ENCODE measurements at regions not wholly inside any gene's neighbourhood (a gene's known extent, or its start where the extent isn't known, plus 50 kb on each side); places are given as distances from the start of the nearest gene placed in this dataset.

DNA sequence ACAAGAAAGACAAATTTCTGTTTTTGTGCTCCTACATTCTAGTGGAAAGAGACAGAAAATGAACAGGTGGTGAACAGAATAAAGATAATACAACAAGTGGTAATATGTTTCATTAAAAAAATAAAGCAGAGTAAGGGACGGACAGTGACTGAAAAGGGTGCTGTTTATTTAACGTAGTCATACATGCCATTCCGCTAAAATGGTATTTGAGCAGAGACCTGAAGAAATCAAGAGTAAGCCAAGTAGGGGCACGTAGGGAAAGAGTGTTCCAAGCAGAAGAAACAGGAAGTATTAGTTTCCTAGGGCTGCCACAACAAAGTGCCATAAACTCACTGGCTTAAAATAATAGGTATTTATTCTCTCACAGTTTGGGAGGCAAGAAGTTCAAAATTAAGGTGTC lies 65.6 kb upstream of the KCTD3 start:
- no peaks in the 10 kb centered on the region; the same call in 1 of the 2 replicates for H3K9me3 ChIP-seq (ENCODE audit: control insufficient read depth, insufficient read depth, low read length)
- no peak overlapping the region for H3K4ac ChIP-seq (ENCODE audit: low read depth, low read length)
- no peak overlapping the region for H3K9ac ChIP-seq (ENCODE audit: low read depth, low read length)
- H3K23ac ChIP-seq (ENCODE audit: low read depth, low read length): no peak overlapping the region
- no peaks in the 10 kb centered on the region for H3K79me1 ChIP-seq (ENCODE audit: low read depth in 1 of 2, low read length in 2 of 2)
- no peak overlapping the region for H2BK5ac ChIP-seq (ENCODE audit: low read depth, low read length, poor library complexity, severe bottlenecking)
- H3K56ac ChIP-seq (ENCODE audit: extremely low read depth, insufficient read depth, low read length): no peak overlapping the region
- H3K27me3 ChIP-seq (ENCODE audit: control insufficient read depth, insufficient read depth, low read length): no peaks in the 10 kb centered on the region
- H4K8ac ChIP-seq (ENCODE audit: low read depth in 2 of 2, low read length in 2 of 2): no peak overlapping the region
- H2AK5ac ChIP-seq (ENCODE audit: low read depth, low read length): no peak overlapping the region
- BruUV-seq (replicated peaks): no TSS peak
- H2BK20ac ChIP-seq (ENCODE audit: low read depth, low read length): no peak overlapping the region
- TF ChIP-seq RAD21 (IDR thresholded peaks at IDR 0.05; ENCODE audit: low read length) (no peak), MAZ (IDR thresholded peaks at IDR 0.05; ENCODE audit: borderline replicate concordance, low read depth, low read length) (no peak), MXI1 (IDR thresholded peaks at IDR 0.05; ENCODE audit: borderline replicate concordance, low read depth, low read length) (no peak), MAFK (IDR thresholded peaks at IDR 0.05; ENCODE audit: low read depth, low read length) (no peak), FOS (IDR thresholded peaks at IDR 0.05; ENCODE audit: low read depth, low read length) (no peak), CEBPB (IDR thresholded peaks at IDR 0.05; ENCODE audit: low read depth, low read length) (no peak), SMC3 (IDR thresholded peaks at IDR 0.05; ENCODE audit: low read depth, low read length) (no peak), CHD1 (IDR thresholded peaks at IDR 0.05; ENCODE audit: low read depth, low read length) (no peak), USF2 (IDR thresholded peaks at IDR 0.05; ENCODE audit: low read depth, low read length) (no peak), BHLHE40 (IDR thresholded peaks at IDR 0.05; ENCODE audit: low read depth, low read length) (no peak), POLR2A (IDR thresholded peaks at IDR 0.05; ENCODE audit: low read depth, low read length) (no peak), NFE2L2 (IDR thresholded peaks at IDR 0.05; ENCODE audit: low read depth, low read length) (no peak), CTCF (conservative IDR thresholded peaks at IDR 0.05; ENCODE audit: low read depth, low read length) (no peak), RFX5 (IDR thresholded peaks at IDR 0.05; ENCODE audit: low read depth, low read length) (no peak)
- TF ChIP-seq, protein P1, sequence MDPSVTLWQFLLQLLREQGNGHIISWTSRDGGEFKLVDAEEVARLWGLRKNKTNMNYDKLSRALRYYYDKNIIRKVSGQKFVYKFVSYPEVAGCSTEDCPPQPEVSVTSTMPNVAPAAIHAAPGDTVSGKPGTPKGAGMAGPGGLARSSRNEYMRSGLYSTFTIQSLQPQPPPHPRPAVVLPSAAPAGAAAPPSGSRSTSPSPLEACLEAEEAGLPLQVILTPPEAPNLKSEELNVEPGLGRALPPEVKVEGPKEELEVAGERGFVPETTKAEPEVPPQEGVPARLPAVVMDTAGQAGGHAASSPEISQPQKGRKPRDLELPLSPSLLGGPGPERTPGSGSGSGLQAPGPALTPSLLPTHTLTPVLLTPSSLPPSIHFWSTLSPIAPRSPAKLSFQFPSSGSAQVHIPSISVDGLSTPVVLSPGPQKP (IDR thresholded peaks at IDR 0.05; ENCODE audit: borderline replicate concordance, low read depth, low read length): no peak
- no peaks in the 10 kb centered on the region; the same call in 1 of the 2 replicates for H3K4me1 ChIP-seq (ENCODE audit: control insufficient read depth, insufficient read depth, low read length)
- H2AK9ac ChIP-seq (replicated peaks; ENCODE audit: low read depth, low read length, poor library complexity): no peak overlapping the region
- WGBS, 2 experiments (ENCODE audit: extremely low coverage in 2 of 2, insufficient read length in 1 of 2): 82% methylated on average over 3 of the region's 4 CpGs; no CpG with 5 or more reads in 1 of the 2 experiments
- intact Hi-C loops (cut with micrococcal nuclease): no loop called here
- DNase-seq (no peak), ATAC-seq (ENCODE audit: low read depth) (no peak)
- no peak overlapping the region for H3K18ac ChIP-seq (ENCODE audit: low read depth, low read length)
- no peak overlapping the region for H4K5ac ChIP-seq (ENCODE audit: low read depth, low read length)
- H3K27ac ChIP-seq (ENCODE audit: insufficient read depth, low read length): no peak overlapping the region
- H3K9me1 ChIP-seq (ENCODE audit: insufficient read depth, low read length): 0 out of 2 replicates have a peak, but pooled peaks cover 2% of the 10 kb centered on the region
- dilution Hi-C loops (cut with HindIII; ENCODE audit: low sequenced_read_pairs, unreplicated experiment): no loop called here
- ChIA-PET POLR2A (ENCODE audit: unreplicated experiment) (no interaction called here), CTCF (no interaction called here)
- no peaks in the 10 kb centered on the region for H4K20me1 ChIP-seq (ENCODE audit: insufficient read depth, low read length)
- no peak overlapping the region for H3K4me2 ChIP-seq (ENCODE audit: low read depth, low read length)
- no peak overlapping the region for H2BK15ac ChIP-seq (ENCODE audit: low read depth, low read length)
- in situ Hi-C loops (cut with MboI; ENCODE audit: low sequenced_read_pairs): no loop called here
- H3K4me3 ChIP-seq (ENCODE audit: insufficient read depth, low read depth, low read length): no peak overlapping the region
- no peaks in the 10 kb centered on the region for H3K36me3 ChIP-seq (ENCODE audit: control insufficient read depth, insufficient read depth, low read length)
- no peak overlapping the region for H4K91ac ChIP-seq (ENCODE audit: insufficient read depth, low read depth, low read length)
- no peak overlapping the region for H2AFZ ChIP-seq (replicated peaks; ENCODE audit: low read length, poor library complexity)
- no peak overlapping the region for H3K14ac ChIP-seq (replicated peaks; ENCODE audit: low read depth, low read length)
- no peak overlapping the region for H2BK120ac ChIP-seq (ENCODE audit: low read depth, low read length)

All from IMR-90 (cell line).